OCI-LY7 (cell line): ENCODE measurements at regions not wholly inside any gene's neighbourhood (a gene's known extent, or its start where the extent isn't known, plus 50 kb on each side); places are given as distances from the start of the nearest gene placed in this dataset.

Experiments
- BruUV-seq: library from RNA; stranded (reverse); fragments of 400-500 nt; replicated peaks from 2 replicates; lab custom pipeline; 2021; lab: Mats Ljungman, UMichigan
- CTCF ChIA-PET: fragments of 300-600 bp; sonication (Branson Sonifier 250); formaldehyde crosslinking; loops from one replicate; lab custom pipeline; 2022; ENCODE audit warnings: antibody characterized with exemption; ENCODE audit not compliant: unreplicated experiment; lab: Charles Lee
- POLR2A ChIA-PET: fragments of 300-600 bp; sonication (Branson Sonifier 250); formaldehyde crosslinking; loops from one replicate; lab custom pipeline; 2022; ENCODE audit warnings: antibody characterized with exemption; lab: Charles Lee
- DNase-seq: peaks from one replicate; pipeline ENCODE4 v3.0.0-alpha.2; 2015; ENCODE audit warnings: low spot score
- H2AFZ ChIP-seq: fragments of 200-600 bp; sonication (generic), shearing (Covaris generic); 2 replicates; pipeline ENCODE4 v1.6.1; 2014; ENCODE audit warnings: mild to moderate bottlenecking, antibody characterized with exemption, low read length, moderate library complexity
- H3K27ac ChIP-seq: fragments of 200-600 bp; sonication (generic); 2 replicates; pipeline ENCODE4 v1.5.1; 2014; ENCODE audit warnings: mixed run types, low read depth, mild to moderate bottlenecking, moderate library complexity, low read length, inconsistent platforms; ENCODE audit not compliant: poor library complexity, severe bottlenecking
- H3K36me3 ChIP-seq: fragments of 200-600 bp; sonication (generic); 2 replicates; pipeline ENCODE4 v1.6.1; 2014; ENCODE audit warnings: mild to moderate bottlenecking, antibody characterized with exemption, low read length, moderate library complexity, mixed read lengths; ENCODE audit not compliant: insufficient read depth
- H3K4me1 ChIP-seq: fragments of 200-600 bp; sonication (generic); 2 replicates; pipeline ENCODE4 v1.5.1; 2014; ENCODE audit warnings: mild to moderate bottlenecking, low read length; ENCODE audit not compliant: insufficient read depth, poor library complexity, severe bottlenecking
- H3K4me2 ChIP-seq: fragments of 200-600 bp; sonication (generic); 2 replicates; pipeline ENCODE4 v1.6.1; 2014; ENCODE audit warnings: mild to moderate bottlenecking, low read length
- H3K4me3 ChIP-seq: fragments of 200-600 bp; sonication (generic); 2 replicates; pipeline ENCODE4 v1.5.1; 2014; ENCODE audit warnings: mild to moderate bottlenecking, low read depth, low read length; ENCODE audit not compliant: poor library complexity, severe bottlenecking
- H3K79me2 ChIP-seq: fragments of 200-600 bp; sonication (generic); 2 replicates; pipeline ENCODE4 v1.6.1; 2016; ENCODE audit warnings: low read depth, mild to moderate bottlenecking, low read length, moderate library complexity, mixed read lengths; ENCODE audit not compliant: insufficient read depth
- H3K9me2 ChIP-seq: fragments of 200-600 bp; sonication (generic); 2 replicates; pipeline ENCODE4 v1.6.1; 2016; ENCODE audit warnings: mild to moderate bottlenecking, low read length, mixed read lengths; ENCODE audit not compliant: insufficient read depth
- H3K9me3 ChIP-seq: fragments of 200-600 bp; sonication (generic); 2 replicates; pipeline ENCODE4 v1.6.1; 2014; ENCODE audit warnings: mild to moderate bottlenecking, mixed run types, low read length, mixed read lengths
- H4K20me1 ChIP-seq: fragments of 200-600 bp; sonication (generic); 2 replicates; pipeline ENCODE4 v1.6.1; 2014; ENCODE audit warnings: mild to moderate bottlenecking, antibody characterized with exemption, low read length, moderate library complexity, mixed read lengths; ENCODE audit not compliant: insufficient read depth
- EZH2phosphoT487 ChIP-seq: fragments of 200-600 bp; sonication (generic); IDR thresholded peaks from 2 replicates; pipeline ENCODE4 v1.6.1; 2018; ENCODE audit warnings: low read depth, borderline replicate concordance, mild to moderate bottlenecking, mixed run types, antibody characterized with exemption, low read length, moderate library complexity, mixed read lengths
- intact Hi-C: fragments of 100-400 bp; cut with micrococcal nuclease; formaldehyde crosslinking; loops from one replicate; pipeline ENCODE4 v1.10.0; 2022; ENCODE audit not compliant: unreplicated experiment
- TF ChIP-seq, protein P1 (sequence below): fragments of 200-600 bp; sonication (generic); conservative IDR thresholded peaks from 2 replicates; pipeline ENCODE4 v1.5.1; 2014; ENCODE audit warnings: mild to moderate bottlenecking, antibody characterized with exemption, low read length, moderate library complexity, mixed read lengths

DNA sequence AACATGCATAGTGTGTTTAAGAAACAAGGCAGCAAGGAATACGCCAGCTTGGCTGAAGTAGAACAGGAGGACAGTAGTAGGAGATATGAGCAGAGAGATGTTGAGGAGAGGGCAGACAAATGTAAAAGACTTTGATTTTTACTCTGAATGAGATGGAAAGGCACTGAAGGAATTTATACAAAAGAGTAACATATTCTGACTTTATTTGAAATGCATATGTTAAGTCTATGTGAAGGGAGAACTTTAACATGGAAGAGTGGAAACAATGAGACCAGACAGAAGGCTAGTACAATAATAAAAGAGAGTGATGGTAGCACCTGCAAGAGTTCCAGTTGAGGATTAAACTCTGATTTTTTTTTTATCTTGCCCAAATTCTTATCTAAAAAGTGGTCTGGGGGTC lies 176.2 kb upstream of the CENPE start:
- H3K4me1 ChIP-seq, result no peaks in the 10 kb centered on the region
- H3K9me2 ChIP-seq, result no peaks in the 10 kb centered on the region
- no peak overlapping the region for H3K27ac ChIP-seq
- intact Hi-C loops, result no loop called here
- no peak overlapping the region for H3K4me3 ChIP-seq
- no peak overlapping the region for H3K4me2 ChIP-seq
- ChIA-PET CTCF (no interaction called here), POLR2A (no interaction called here)
- no peaks in the 10 kb centered on the region for H3K36me3 ChIP-seq
- no peaks in the 10 kb centered on the region for H3K9me3 ChIP-seq
- H2AFZ ChIP-seq, result no peak overlapping the region
- no peaks in the 10 kb centered on the region for H4K20me1 ChIP-seq
- TF ChIP-seq EZH2phosphoT487, result no peak
- TF ChIP-seq, protein P1, sequence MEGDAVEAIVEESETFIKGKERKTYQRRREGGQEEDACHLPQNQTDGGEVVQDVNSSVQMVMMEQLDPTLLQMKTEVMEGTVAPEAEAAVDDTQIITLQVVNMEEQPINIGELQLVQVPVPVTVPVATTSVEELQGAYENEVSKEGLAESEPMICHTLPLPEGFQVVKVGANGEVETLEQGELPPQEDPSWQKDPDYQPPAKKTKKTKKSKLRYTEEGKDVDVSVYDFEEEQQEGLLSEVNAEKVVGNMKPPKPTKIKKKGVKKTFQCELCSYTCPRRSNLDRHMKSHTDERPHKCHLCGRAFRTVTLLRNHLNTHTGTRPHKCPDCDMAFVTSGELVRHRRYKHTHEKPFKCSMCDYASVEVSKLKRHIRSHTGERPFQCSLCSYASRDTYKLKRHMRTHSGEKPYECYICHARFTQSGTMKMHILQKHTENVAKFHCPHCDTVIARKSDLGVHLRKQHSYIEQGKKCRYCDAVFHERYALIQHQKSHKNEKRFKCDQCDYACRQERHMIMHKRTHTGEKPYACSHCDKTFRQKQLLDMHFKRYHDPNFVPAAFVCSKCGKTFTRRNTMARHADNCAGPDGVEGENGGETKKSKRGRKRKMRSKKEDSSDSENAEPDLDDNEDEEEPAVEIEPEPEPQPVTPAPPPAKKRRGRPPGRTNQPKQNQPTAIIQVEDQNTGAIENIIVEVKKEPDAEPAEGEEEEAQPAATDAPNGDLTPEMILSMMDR, result no peak
- no peaks in the 10 kb centered on the region for H3K79me2 ChIP-seq
- no TSS peak for BruUV-seq
- DNase-seq, result no peak

DNA sequence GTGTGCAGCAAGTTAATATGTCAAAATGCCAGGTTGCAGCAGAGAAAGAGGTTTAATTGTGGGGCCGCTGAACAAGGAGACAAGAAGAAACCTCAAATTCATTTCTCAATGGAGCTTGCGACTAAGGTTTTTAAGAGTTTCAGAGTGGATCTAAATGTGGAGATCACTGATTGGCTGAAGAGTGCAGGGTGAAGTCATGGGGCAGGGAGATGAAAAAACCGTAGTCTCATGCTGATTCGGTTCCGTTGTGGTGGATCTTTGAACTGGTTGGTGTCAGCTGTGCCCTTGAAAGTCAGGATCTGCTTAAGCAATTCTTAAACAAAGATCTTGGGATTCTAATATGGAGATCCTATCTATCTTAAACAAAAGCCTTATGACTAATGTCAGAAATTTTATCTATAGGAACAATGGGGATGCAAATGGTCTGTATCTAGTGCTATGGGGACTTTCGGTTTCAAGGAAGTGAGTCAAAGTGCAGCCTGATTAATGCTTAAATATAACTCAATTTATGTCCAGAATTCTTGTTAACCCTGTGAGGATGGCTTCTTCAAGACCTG lies 173.9 kb upstream of the CENPE start:
- CTCF ChIA-PET, result no interaction called here
- TF ChIP-seq, protein P1, result no peak
- no peak for TF ChIP-seq EZH2phosphoT487
- no TSS peak for BruUV-seq
- Histone ChIP-seq H3K9me2 (no peaks in the 10 kb centered on the region), H4K20me1 (no peaks in the 10 kb centered on the region), H3K9me3 (no peaks in the 10 kb centered on the region), H3K36me3 (no peaks in the 10 kb centered on the region), H3K4me1 (no peaks in the 10 kb centered on the region), H3K79me2 (no peaks in the 10 kb centered on the region), H3K27ac (no peak overlapping the region), H3K4me2 (no peak overlapping the region), H2AFZ (no peak overlapping the region), H3K4me3 (no peak overlapping the region)
- DNase-seq, result no peak
- POLR2A ChIA-PET, result no interaction called here
- intact Hi-C loops, result no loop called here

DNA sequence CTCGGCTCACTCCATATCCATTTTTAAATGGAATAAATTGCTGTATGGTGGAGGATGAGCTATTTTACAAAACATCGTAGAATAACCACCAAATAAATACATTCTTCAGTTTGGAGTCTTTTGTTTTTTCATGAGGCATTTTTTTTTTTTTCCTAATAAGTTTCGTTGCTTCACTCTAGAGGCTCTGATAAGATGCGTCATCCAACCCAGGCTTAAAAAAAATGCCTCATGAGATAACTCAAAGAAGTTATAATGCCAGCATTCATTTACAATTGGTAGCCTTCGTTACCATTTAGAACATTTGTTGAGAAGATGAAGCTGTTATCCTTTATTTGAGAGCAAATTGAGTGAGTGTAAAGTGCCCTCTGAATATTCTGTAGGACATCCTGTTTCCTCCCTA lies 172.2 kb upstream of the CENPE start:
- Histone ChIP-seq H3K79me2 (no peaks in the 10 kb centered on the region), H2AFZ (no peak overlapping the region), H3K9me3 (no peaks in the 10 kb centered on the region), H4K20me1 (no peaks in the 10 kb centered on the region), H3K4me2 (no peak overlapping the region), H3K27ac (no peak overlapping the region), H3K36me3 (no peaks in the 10 kb centered on the region), H3K4me1 (no peaks in the 10 kb centered on the region), H3K4me3 (no peak overlapping the region), H3K9me2 (no peaks in the 10 kb centered on the region)
- POLR2A ChIA-PET, result interaction anchor here (0.6 kb wide), 1 partner anchor 523 kb away, joined by 3 read pairs; no protein-coding TSS in a partner anchor
- TF ChIP-seq, protein P1, result no peak
- TF ChIP-seq EZH2phosphoT487, result no peak
- no TSS peak for BruUV-seq
- intact Hi-C loops, result no loop called here
- no peak for DNase-seq
- CTCF ChIA-PET, result no interaction called here
